Esophagus squamous epithelium (tissue), 5 donors: ENCODE measurements at regions not wholly inside any gene's neighbourhood (a gene's known extent, or its start where the extent isn't known, plus 50 kb on each side); places are given as distances from the start of the nearest gene placed in this dataset.

Experiments
- DNase-seq: peaks from one replicate; lab custom pipeline; 2025; lab: John Stamatoyannopoulos, UW
- H3K27ac ChIP-seq, 4 donors: fragments of 200-600 bp; sonication (generic); one replicate each; pipeline ENCODE4 v1.5.1; 2016 to 2019; ENCODE audit warnings: mild to moderate bottlenecking in 1 of 4
- H3K27me3 ChIP-seq, 4 donors: fragments of 200-600 bp; sonication (generic); 1 replicate in 3 of 4; 2 replicates in 1 of 4; pipeline versions ENCODE4 v1.5.1 to v1.6.0; 2017 to 2021; ENCODE audit warnings: antibody characterized with exemption in 1 of 4
- H3K36me3 ChIP-seq, 3 donors: fragments of 200-600 bp; sonication (generic); one replicate each; pipeline ENCODE4 v1.5.1; 2016 to 2019
- H3K4me1 ChIP-seq, 3 donors: fragments of 200-600 bp; sonication (generic); one replicate each; pipeline ENCODE4 v1.5.1; 2017 to 2019
- H3K4me3 ChIP-seq, 4 donors: fragments of 200-600 bp; sonication (generic); 1 replicate in 3 of 4; 2 replicates in 1 of 4; pipeline ENCODE4 v1.5.1; 2016 to 2019; ENCODE audit warnings: mild to moderate bottlenecking in 2 of 4, moderate library complexity in 1 of 4
- H3K9me3 ChIP-seq, 3 donors: fragments of 200-600 bp; sonication (generic); one replicate each; pipeline ENCODE4 v1.5.1; 2016 to 2019
- POLR2A ChIP-seq, 4 donors: fragments of 450-650 bp; IDR thresholded peaks; one replicate each; pipeline ENCODE4 v1.6.1; 2017; ENCODE audit warnings: antibody characterized with exemption in 4 of 4, mild to moderate bottlenecking in 4 of 4, moderate library complexity in 3 of 4
- WGBS, 2 donors: methylation state at CpG; one replicate each; pipeline ENCODE4 v1.1.5; 2018; 5-methylcytosine and 5-hydroxymethylcytosine counted together
- intact Hi-C: fragments of 100-400 bp; cut with DNase I; formaldehyde crosslinking; loops from one replicate; pipeline ENCODE4 v1.15.0; 2022
- TF ChIP-seq, protein P1 (sequence below), 6 experiments: fragments of 450-650 bp in 4 of 6; fragments of 200-600 bp in 2 of 6; sonication (generic) in 2 of 6; IDR thresholded peaks; one replicate each; pipeline ENCODE4 v1.5.1; 2016 to 2019; ENCODE audit warnings: antibody characterized with exemption in 6 of 6, mild to moderate bottlenecking in 4 of 6, moderate library complexity in 4 of 6
- donor health status: DM: yes; HTN: yes; CAD: no.

DNA sequence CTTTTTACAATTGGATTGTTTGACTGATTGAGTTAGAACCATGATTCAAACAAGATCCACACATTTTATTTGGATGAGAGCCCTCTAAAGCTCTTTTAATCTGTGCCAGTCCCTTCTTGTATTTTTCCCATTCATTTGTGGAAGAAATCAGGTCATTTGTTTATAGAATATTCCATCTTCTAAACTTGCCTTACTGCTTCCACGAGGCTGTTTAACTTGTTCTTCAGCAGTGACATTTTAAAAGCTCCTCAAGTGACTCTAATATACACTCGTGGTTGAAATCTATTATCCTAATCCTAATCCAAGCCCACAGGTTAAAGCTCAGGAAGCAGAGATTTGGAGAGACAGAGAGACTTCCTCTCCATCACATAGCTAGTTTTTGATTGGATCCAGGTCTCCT, 155.4 kb upstream of the SVIL start:
- Histone ChIP-seq H3K9me3 (peaks cover 0 to 4% (median 0%) of the 10 kb centered on the region in 3 donors), H3K27ac (peak overlapping the region in 3 of 4 donors; percentile 47 to 76 (median 65)), H3K36me3 (no peaks in the 10 kb centered on the region), H3K27me3 (no peaks in the 10 kb centered on the region), H3K4me1 (peaks cover 0 to 19% (median 0%) of the 10 kb centered on the region in 3 donors), H3K4me3 (no peak overlapping the region)
- intact Hi-C loops, result no loop called here
- no peak for TF ChIP-seq POLR2A (IDR thresholded peaks at IDR 0.05)
- TF ChIP-seq, protein P1, sequence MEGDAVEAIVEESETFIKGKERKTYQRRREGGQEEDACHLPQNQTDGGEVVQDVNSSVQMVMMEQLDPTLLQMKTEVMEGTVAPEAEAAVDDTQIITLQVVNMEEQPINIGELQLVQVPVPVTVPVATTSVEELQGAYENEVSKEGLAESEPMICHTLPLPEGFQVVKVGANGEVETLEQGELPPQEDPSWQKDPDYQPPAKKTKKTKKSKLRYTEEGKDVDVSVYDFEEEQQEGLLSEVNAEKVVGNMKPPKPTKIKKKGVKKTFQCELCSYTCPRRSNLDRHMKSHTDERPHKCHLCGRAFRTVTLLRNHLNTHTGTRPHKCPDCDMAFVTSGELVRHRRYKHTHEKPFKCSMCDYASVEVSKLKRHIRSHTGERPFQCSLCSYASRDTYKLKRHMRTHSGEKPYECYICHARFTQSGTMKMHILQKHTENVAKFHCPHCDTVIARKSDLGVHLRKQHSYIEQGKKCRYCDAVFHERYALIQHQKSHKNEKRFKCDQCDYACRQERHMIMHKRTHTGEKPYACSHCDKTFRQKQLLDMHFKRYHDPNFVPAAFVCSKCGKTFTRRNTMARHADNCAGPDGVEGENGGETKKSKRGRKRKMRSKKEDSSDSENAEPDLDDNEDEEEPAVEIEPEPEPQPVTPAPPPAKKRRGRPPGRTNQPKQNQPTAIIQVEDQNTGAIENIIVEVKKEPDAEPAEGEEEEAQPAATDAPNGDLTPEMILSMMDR (IDR thresholded peaks at IDR 0.05), result no peak
- no peak for DNase-seq
- WGBS, 2 donors, result 19 to 21% methylated on average over 2 of the region's 2 CpGs

DNA sequence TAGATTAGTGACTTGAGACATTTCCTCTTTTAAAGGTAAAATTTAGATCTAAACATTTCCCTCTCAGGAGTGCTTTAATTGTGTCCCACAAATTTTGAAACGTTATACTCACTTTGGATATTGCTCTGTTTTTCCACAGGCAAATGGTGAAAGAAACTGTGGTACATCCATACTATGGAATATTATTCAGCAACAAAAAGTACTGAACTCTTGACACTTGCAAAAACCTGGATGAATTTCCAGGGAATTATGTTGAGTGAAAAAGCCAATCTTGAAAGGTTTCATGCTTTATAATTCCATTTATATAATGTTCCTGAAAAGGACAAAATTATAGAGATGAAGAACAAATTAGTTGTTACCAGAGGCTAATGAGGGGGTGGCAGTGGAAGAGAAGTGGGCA, 153.3 kb upstream of the SVIL start:
- intact Hi-C loops, result no loop called here
- TF ChIP-seq, protein P1 (IDR thresholded peaks at IDR 0.05), result no peak
- no peak for TF ChIP-seq POLR2A (IDR thresholded peaks at IDR 0.05)
- Histone ChIP-seq H3K4me1 (peaks cover 0 to 39% (median 11%) of the 10 kb centered on the region in 3 donors), H3K36me3 (no peaks in the 10 kb centered on the region), H3K9me3 (peaks cover 0 to 4% (median 0%) of the 10 kb centered on the region in 3 donors), H3K4me3 (no peak overlapping the region), H3K27ac (no peak overlapping the region), H3K27me3 (no peaks in the 10 kb centered on the region)
- no peak for DNase-seq
- WGBS, 2 donors, result 54 to 93% methylated on average over 1 of the region's 1 CpG

DNA sequence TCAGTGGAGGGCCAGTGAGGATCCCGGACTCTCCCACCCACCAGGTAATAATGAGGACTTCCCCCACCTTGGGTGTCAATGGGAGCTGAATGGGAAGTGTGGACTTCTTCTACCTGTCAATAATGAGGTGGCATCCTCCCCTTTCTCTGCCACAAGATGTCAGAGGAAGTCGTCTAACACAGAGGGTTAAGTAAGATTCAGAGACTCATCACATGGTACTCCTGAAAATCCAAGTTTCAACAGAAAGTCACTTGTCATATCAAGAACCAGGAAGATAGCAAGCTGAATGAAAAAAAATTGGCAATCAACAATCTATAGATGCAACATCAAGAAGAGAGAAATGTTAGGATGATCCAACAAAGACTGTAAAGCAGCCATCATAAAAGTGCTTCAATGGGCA, 150.9 kb upstream of the SVIL start:
- 50 to 100% methylated on average over 1 to 2 of the region's 2 CpGs for WGBS, 2 donors
- no peak for DNase-seq
- Histone ChIP-seq H3K36me3 (no peaks in the 10 kb centered on the region), H3K4me3 (no peak overlapping the region), H3K4me1 (peaks cover 0 to 39% (median 12%) of the 10 kb centered on the region in 3 donors), H3K27ac (peak overlapping the region in 2 of 4 donors; percentile 74 to 77), H3K9me3 (peaks cover 0 to 4% (median 0%) of the 10 kb centered on the region in 3 donors), H3K27me3 (no peaks in the 10 kb centered on the region)
- no peak for TF ChIP-seq POLR2A (IDR thresholded peaks at IDR 0.05)
- TF ChIP-seq, protein P1 (IDR thresholded peaks at IDR 0.05), result no peak
- intact Hi-C loops, result no loop called here

DNA sequence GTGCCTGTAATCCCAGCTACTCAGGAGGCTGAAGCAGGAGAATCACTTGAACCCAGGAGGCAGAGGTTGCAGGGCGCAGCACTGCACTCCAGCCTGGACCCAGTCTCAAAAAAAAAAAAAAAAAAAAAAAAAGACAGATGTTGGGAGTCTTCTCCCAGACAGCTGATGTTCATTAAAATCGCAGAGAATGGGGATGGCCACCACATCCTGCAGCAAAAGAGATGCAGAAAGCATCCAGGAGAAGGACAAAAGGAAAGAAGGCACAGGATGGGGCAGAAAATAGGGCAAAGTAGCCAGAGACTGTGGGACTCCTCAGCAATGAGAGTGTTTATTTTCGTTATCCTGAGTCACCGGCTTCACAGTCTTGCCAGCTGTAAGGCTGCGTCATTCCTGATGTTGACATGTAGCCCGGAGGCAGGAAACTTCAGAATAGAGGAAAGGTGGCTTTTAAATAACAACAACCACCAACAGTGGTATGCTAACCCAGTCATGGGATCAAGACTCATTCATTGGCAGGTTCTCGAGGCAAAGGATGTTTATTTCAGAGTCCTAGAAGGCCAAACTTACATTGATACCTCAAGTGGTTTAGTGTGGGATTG, 149.5 kb upstream of the SVIL start:
- DNase-seq, result no peak
- H3K4me3 ChIP-seq, result no peak overlapping the region
- H3K4me1 ChIP-seq, result peaks cover 0 to 33% (median 16%) of the 10 kb centered on the region in 3 donors
- peak overlapping the region; percentile 9 to 77 (median 72) for H3K27ac ChIP-seq
- peaks cover 0 to 4% (median 0%) of the 10 kb centered on the region in 3 donors for H3K9me3 ChIP-seq
- intact Hi-C loops, result no loop called here
- no peak for TF ChIP-seq POLR2A (IDR thresholded peaks at IDR 0.05)
- TF ChIP-seq, protein P1 (IDR thresholded peaks at IDR 0.05), result no peak
- no peaks in the 10 kb centered on the region for H3K27me3 ChIP-seq
- no peaks in the 10 kb centered on the region for H3K36me3 ChIP-seq
- WGBS, 2 donors, result 20 to 24% methylated on average over 7 of the region's 7 CpGs

DNA sequence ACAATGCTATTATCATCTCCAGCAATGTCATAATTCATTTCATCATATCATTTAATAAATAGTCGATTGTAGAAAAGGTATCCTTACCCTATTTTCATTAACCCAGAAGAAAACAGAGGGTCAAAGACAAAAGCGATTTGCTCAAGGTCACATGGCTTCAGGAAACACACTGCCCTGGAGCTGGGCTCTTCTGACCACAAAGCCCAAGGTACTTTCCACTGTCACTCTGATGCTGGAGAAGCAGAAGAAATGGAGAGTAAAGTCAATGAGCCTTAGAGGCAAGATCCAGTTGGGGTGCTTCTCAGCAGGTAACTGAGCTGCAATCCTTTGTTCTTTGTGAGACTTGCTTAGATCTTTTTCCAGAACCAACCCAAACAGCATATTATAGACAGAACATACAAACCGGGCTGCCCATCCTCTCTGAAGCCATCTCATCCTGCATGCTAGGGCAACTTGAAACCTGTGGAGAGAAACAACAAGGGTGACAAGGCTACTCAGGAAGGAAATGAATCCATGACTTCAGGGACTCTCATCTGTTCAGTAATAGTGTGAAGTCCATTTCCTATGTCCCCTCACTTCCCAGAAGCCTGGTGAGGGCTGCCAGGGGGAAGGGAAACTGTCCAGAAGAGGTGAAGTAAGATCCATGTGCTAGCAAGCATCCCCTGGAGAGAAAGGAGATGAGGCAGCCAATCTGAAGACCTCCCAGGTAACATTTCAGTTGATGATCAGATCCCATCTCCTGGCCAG, 148.6 kb upstream of the SVIL start:
- DNase-seq, result no peak
- Histone ChIP-seq H3K4me1 (peaks cover 0 to 33% (median 16%) of the 10 kb centered on the region in 3 donors), H3K9me3 (peaks cover 0 to 4% (median 0%) of the 10 kb centered on the region in 3 donors), H3K36me3 (no peaks in the 10 kb centered on the region), H3K27me3 (no peaks in the 10 kb centered on the region), H3K27ac (peak overlapping the region; percentile 6 to 77 (median 72)), H3K4me3 (no peak overlapping the region)
- intact Hi-C loops, result no loop called here
- TF ChIP-seq POLR2A (IDR thresholded peaks at IDR 0.05), result no peak
- TF ChIP-seq, protein P1 (IDR thresholded peaks at IDR 0.05), result no peak
- 64 to 81% methylated on average over 3 of the region's 3 CpGs for WGBS, 2 donors
